ENCODE measurements at regions not wholly inside any gene's neighbourhood (a gene's known extent, or its start where the extent isn't known, plus 50 kb on each side); places are given as distances from the start of the nearest gene placed in this dataset.

GRCh38 chr2:94939349-94939748, 68.1 kb downstream of the TEKT4 start:
- no peak for DNase-seq (ENCODE audit: low read depth in 2 of 2, low spot score in 1 of 2)

DNA sequence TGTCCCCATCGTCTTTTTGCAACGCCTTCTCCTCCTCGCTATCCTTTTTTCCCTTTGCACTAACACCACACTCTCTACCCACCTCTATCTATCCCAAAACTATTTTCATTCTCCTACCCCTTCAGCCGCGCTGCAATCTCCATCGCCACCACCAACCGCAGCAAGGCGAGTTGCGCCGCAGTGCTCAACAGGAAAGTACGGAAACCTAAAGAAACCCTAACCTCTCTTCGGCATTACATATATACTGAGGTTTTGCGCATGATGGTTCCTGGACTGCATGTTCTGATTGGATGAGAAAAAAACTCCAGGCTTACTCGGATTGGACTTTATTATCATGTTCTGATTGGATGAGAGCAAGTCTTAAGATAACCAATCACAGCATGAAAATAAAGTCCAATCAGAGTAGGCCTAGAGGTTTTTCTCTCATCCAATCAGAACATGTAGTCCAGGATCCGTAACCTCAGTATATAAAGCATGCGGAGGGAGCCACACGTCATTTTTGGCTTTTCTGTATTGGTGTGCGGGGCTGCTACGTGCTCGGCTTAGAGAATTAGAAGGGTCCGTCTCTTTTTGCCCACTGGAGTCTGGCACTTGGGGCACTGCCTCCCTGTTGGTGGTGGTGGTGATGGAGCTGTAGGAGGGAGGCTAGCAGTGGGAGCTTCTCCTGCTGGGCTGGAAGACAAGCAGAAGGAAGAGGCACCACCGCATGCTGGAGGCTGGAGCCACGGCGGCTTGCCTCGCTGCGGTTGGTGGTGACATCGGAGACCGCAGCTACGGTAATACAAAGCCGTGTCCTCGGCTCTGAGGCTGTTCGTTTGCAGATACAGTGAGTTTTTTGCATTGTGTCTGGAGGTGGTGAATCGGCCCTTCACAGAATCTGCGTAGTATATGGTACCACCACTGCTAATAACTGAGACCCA, 76.1 kb downstream of the TEKT4 start:
- no peak for DNase-seq (ENCODE audit: low read depth in 2 of 2, low spot score in 1 of 2)

DNA sequence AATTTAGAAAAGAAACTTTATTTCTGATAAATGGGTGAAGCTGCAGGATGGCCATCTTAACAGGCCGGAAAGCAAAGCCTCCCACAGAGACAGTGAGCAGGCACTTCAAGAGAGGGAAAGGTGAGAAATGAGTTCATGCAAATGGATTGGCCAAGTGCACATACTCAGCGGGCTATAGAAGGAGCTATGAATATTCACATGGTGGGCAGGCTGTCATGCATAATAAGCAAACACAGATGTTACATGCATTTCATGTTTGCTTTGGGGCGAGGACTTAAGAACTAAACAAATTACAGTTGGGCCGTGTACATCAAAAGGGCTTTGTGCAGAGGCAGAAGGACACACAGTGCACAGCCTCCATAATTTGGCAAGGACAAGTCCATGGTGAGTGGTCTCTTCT, 69.8 kb upstream of the MAL start:
- DNase-seq (ENCODE audit: low read depth in 2 of 2, low spot score in 1 of 2), result no peak

GRCh38 chr2:94956797-94957391, 68.6 kb upstream of the MAL start:
- peak in 1 of 2 donors; percentile 10 for DNase-seq (ENCODE audit: low read depth in 2 of 2, low spot score in 1 of 2)

DNA sequence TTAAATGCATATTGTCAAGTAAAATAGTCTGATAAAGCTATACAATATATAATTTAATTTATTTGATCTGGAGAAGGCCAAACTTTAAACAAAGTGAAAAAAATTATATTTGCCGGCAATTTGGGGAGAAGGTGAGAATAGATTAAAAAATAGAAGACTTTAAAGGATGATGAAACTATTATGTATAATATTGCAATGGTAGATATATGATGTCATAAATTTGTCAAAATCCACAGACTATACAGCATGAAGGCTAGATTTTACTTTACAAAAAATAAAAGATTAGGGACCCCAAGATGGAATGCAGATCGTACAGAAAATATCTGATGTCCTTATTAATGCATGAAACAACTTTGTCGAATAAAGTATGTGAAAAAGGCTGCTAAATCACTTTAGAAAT, 67.3 kb upstream of the MAL start:
- DNase-seq (ENCODE audit: low read depth in 2 of 2, low spot score in 1 of 2), result no peak

- no peak for DNase-seq (ENCODE audit: low read depth in 2 of 2, low spot score in 1 of 2)
These were observed 65.2 kb upstream of the MAL start for GRCh38 chr2:94960266-94960665.

GRCh38 chr2:94960751-94961150, 64.8 kb upstream of the MAL start:
- no peak for DNase-seq (ENCODE audit: low read depth in 2 of 2, low spot score in 1 of 2)

DNA sequence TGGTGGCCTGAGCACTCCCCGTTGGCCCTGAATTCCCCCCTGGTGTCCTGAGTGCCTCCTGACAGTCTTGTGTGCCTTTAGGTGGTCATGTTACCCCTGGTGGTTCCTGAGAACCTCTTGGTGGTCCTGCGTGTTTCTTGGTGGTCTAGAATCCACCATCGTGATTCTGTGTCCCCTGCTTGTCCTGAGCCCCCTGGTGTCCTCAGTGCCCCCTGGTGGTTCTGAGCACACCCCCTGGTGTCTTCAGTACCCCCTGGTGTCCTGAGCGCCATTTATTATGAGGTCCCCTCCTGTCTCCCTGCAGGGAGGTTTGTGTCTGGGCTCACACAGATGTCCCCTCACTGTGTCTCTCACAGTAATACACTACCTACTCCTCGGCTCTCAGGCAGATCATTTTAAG, 61.3 kb upstream of the MAL start:
- no peak for DNase-seq (ENCODE audit: low read depth in 2 of 2, low spot score in 1 of 2)

DNA sequence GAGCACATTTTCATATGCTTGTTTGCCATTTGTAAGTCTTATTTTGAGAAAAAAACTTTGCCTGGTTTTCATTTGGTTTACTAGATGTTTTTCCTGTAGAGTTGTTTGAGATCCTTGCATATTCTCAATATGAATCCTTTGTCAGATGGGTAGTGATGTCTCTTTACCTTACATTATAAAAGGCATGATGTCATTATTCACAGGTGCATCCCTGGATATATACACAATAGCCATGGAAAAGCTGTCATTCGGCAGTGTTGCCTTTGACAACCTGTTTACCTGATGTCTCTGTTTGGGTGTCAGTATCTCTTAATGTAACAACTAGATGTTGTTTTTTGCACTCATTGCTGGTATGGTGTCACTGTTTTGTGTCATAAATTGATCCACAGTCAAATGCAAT, 58.8 kb upstream of the MAL start:
- DNase-seq (ENCODE audit: low read depth in 2 of 2, low spot score in 1 of 2), result no peak

- no peak for DNase-seq (ENCODE audit: low read depth in 2 of 2, low spot score in 1 of 2)
These were observed 55.2 kb upstream of the MAL start for GRCh38 chr2:94970353-94970752.
